Peyer's patch (tissue), 4 donors: ENCODE measurements at regions not wholly inside any gene's neighbourhood (a gene's known extent, or its start where the extent isn't known, plus 50 kb on each side); places are given as distances from the start of the nearest gene placed in this dataset.

Experiments used
- CTCF ChIP-seq, 6 experiments: fragments of 450-650 bp in 4 of 6; fragments of 200-600 bp in 2 of 6; sonication (generic) in 1 of 6; IDR thresholded peaks; one replicate each; pipeline ENCODE4 v1.5.1; 2017 to 2019; ENCODE audit warnings: antibody characterized with exemption in 6 of 6, mild to moderate bottlenecking in 3 of 6, moderate library complexity in 1 of 6
- POLR2A ChIP-seq, 2 donors: fragments of 450-650 bp; IDR thresholded peaks; one replicate each; pipeline ENCODE4 v1.5.1; 2017; ENCODE audit warnings: antibody characterized with exemption in 2 of 2, mild to moderate bottlenecking in 2 of 2, moderate library complexity in 2 of 2

DNA sequence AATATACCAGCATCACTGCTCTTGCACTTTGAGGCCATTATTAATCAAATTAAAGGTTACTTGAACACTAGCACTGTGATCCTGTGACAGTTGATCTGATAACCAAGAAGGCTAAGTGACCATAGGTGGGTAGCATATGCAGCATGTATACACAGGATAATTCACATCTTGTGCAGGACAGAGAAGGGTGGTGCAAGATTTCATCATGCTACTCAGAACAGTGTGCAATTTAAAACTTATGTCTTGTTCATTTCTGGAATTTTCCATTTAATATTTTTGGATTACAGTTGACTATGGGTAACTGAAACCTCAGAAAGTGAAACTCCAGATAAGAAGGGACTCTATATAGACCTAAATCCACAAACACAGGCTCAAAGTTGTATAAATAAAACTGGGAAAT lies 78.2 kb upstream of the PDE5A start:
- TF ChIP-seq CTCF (IDR thresholded peaks at IDR 0.05) (no peak), POLR2A (IDR thresholded peaks at IDR 0.05) (no peak)
